IPS DF 6.9 (cell line): ENCODE measurements at regions not wholly inside any gene's neighbourhood (a gene's known extent, or its start where the extent isn't known, plus 50 kb on each side); places are given as distances from the start of the nearest gene placed in this dataset.

ENCODE experiments used
- DNase-seq: peaks from one replicate; pipeline ENCODE4 v3.0.0-alpha.2; 2013; ENCODE audit warnings: low read depth, low spot score
- H3K27ac ChIP-seq: one replicate; pipeline ENCODE4 v1.5.1; 2013; ENCODE audit warnings: low read length, control low read depth
- H3K27me3 ChIP-seq: 2 replicates; pipeline ENCODE4 v1.6.1; 2013; ENCODE audit warnings: mild to moderate bottlenecking, low read length; ENCODE audit not compliant: control insufficient read depth, insufficient read depth
- H3K36me3 ChIP-seq: 2 replicates; pipeline ENCODE4 v1.6.1; 2013; ENCODE audit warnings: low read length; ENCODE audit not compliant: control insufficient read depth, insufficient read depth
- H3K4me1 ChIP-seq: 2 replicates; pipeline ENCODE4 v1.6.1; 2013; ENCODE audit warnings: low read length; ENCODE audit not compliant: control insufficient read depth, insufficient read depth
- H3K4me3 ChIP-seq: 2 replicates; pipeline ENCODE4 v1.5.1; 2013; ENCODE audit warnings: mild to moderate bottlenecking, low read length
- H3K9me3 ChIP-seq: 2 replicates; pipeline ENCODE4 v1.6.1; 2013; ENCODE audit warnings: low read length, inconsistent platforms; ENCODE audit not compliant: control insufficient read depth, insufficient read depth
- WGBS: extraction: QIAGEN DNeasy Blood & Tissue Kit; methylation state at CpG from one replicate; pipeline ENCODE4 v1.1.7; 2013; ENCODE audit warnings: mixed read lengths, missing lambda C conversion rate; ENCODE audit not compliant: insufficient read length, insufficient coverage; 5-methylcytosine and 5-hydroxymethylcytosine counted together

- no peaks in the 10 kb centered on the region for H3K36me3 ChIP-seq
- H3K4me3 ChIP-seq: no peak overlapping the region
- H3K27ac ChIP-seq: no peak overlapping the region
- no CpG with 5 or more reads among the region's 2 CpGs for WGBS
- H3K9me3 ChIP-seq: no peaks in the 10 kb centered on the region
- no peaks in the 10 kb centered on the region for H3K4me1 ChIP-seq
- DNase-seq: no peak
- no peaks in the 10 kb centered on the region for H3K27me3 ChIP-seq
These were observed 84.6 kb upstream of the TNIP3 start for GRCh38 chr4:121248747-121249146.

GRCh38 chr4:121246698-121247097 is 82.6 kb upstream of the TNIP3 start:
- Histone ChIP-seq H3K27ac (no peak overlapping the region), H3K4me1 (no peaks in the 10 kb centered on the region)
- WGBS: no CpG with 5 or more reads among the region's 2 CpGs

GRCh38 chr4:121243485-121243884 is 79.4 kb upstream of the TNIP3 start:
- no peak for DNase-seq
- Histone ChIP-seq H3K4me1 (no peaks in the 10 kb centered on the region), H3K36me3 (no peaks in the 10 kb centered on the region), H3K27ac (no peak overlapping the region), H3K9me3 (no peaks in the 10 kb centered on the region), H3K27me3 (no peaks in the 10 kb centered on the region), H3K4me3 (no peak overlapping the region)
- WGBS: no CpG with 5 or more reads among the region's 7 CpGs

More at GRCh38 chr4:121246698-121247097, 82.6 kb upstream of the TNIP3 start:
- Histone ChIP-seq H3K36me3 (no peaks in the 10 kb centered on the region), H3K27me3 (no peaks in the 10 kb centered on the region), H3K4me3 (no peak overlapping the region), H3K9me3 (no peaks in the 10 kb centered on the region)
- no peak for DNase-seq

GRCh38 chr4:121242188-121242750 is 78.1 kb upstream of the TNIP3 start:
- no CpG with 5 or more reads among the region's 1 CpG for WGBS

GRCh38 chr4:121239951-121240350 is 75.8 kb upstream of the TNIP3 start:
- H3K27me3 ChIP-seq: no peaks in the 10 kb centered on the region
- WGBS: no CpG with 5 or more reads among the region's 2 CpGs
- H3K9me3 ChIP-seq: no peaks in the 10 kb centered on the region
- no peak for DNase-seq
- H3K36me3 ChIP-seq: no peaks in the 10 kb centered on the region
- H3K27ac ChIP-seq: no peak overlapping the region
- H3K4me1 ChIP-seq: no peaks in the 10 kb centered on the region
- no peak overlapping the region for H3K4me3 ChIP-seq

More at GRCh38 chr4:121242188-121242750, 78.1 kb upstream of the TNIP3 start:
- Histone ChIP-seq H3K27ac (no peak overlapping the region), H3K9me3 (no peaks in the 10 kb centered on the region), H3K27me3 (no peaks in the 10 kb centered on the region), H3K36me3 (no peaks in the 10 kb centered on the region), H3K4me1 (no peaks in the 10 kb centered on the region), H3K4me3 (no peak overlapping the region)
- DNase-seq: no peak

GRCh38 chr4:121238461-121238860 is 74.3 kb upstream of the TNIP3 start:
- Histone ChIP-seq H3K9me3 (no peaks in the 10 kb centered on the region), H3K4me3 (no peak overlapping the region), H3K27me3 (no peaks in the 10 kb centered on the region), H3K4me1 (no peaks in the 10 kb centered on the region; the same call in 1 of the 2 replicates), H3K36me3 (no peaks in the 10 kb centered on the region), H3K27ac (no peak overlapping the region)
- WGBS: no CpG with 5 or more reads among the region's 26 CpGs
- no peak for DNase-seq

GRCh38 chr4:121237069-121237399 is 72.9 kb upstream of the TNIP3 start:
- H3K4me1 ChIP-seq: no peaks in the 10 kb centered on the region; the same call in 1 of the 2 replicates
- WGBS: no CpG with 5 or more reads among the region's 2 CpGs
- no peak overlapping the region for H3K27ac ChIP-seq
- no peaks in the 10 kb centered on the region for H3K27me3 ChIP-seq
- DNase-seq: no peak
- H3K9me3 ChIP-seq: no peaks in the 10 kb centered on the region
- H3K4me3 ChIP-seq: no peak overlapping the region
- H3K36me3 ChIP-seq: no peaks in the 10 kb centered on the region

GRCh38 chr4:121236353-121237068 is 72.4 kb upstream of the TNIP3 start:
- DNase-seq: no peak
- Histone ChIP-seq H3K27ac (no peak overlapping the region), H3K9me3 (no peaks in the 10 kb centered on the region), H3K4me3 (no peak overlapping the region), H3K36me3 (no peaks in the 10 kb centered on the region), H3K27me3 (no peaks in the 10 kb centered on the region), H3K4me1 (no peaks in the 10 kb centered on the region; the same call in 1 of the 2 replicates)
- WGBS: no CpG with 5 or more reads among the region's 6 CpGs

- no peaks in the 10 kb centered on the region for H3K36me3 ChIP-seq
- WGBS: no CpG with 5 or more reads among the region's 4 CpGs
- H3K9me3 ChIP-seq: no peaks in the 10 kb centered on the region
- no peak overlapping the region for H3K4me3 ChIP-seq
- no peaks in the 10 kb centered on the region; the same call in 1 of the 2 replicates for H3K4me1 ChIP-seq
- no peak for DNase-seq
- no peak overlapping the region for H3K27ac ChIP-seq
- no peaks in the 10 kb centered on the region for H3K27me3 ChIP-seq
These were observed 69.9 kb upstream of the TNIP3 start for GRCh38 chr4:121233982-121234381.

GRCh38 chr4:121229993-121230392 is 65.9 kb upstream of the TNIP3 start:
- no peak for DNase-seq
- no peaks in the 10 kb centered on the region for H3K9me3 ChIP-seq
- H3K4me3 ChIP-seq: no peak overlapping the region
- H3K27ac ChIP-seq: no peak overlapping the region
- no CpG with 5 or more reads among the region's 3 CpGs for WGBS
- H3K36me3 ChIP-seq: no peaks in the 10 kb centered on the region
- H3K4me1 ChIP-seq: no peaks in the 10 kb centered on the region; the same call in 1 of the 2 replicates
- no peaks in the 10 kb centered on the region for H3K27me3 ChIP-seq

- H3K36me3 ChIP-seq: no peaks in the 10 kb centered on the region
- no peaks in the 10 kb centered on the region; the same call in 1 of the 2 replicates for H3K4me1 ChIP-seq
- no peak for DNase-seq
- H3K4me3 ChIP-seq: no peak overlapping the region
- WGBS: no CpG with 5 or more reads among the region's 1 CpG
- H3K9me3 ChIP-seq: no peaks in the 10 kb centered on the region
- no peak overlapping the region for H3K27ac ChIP-seq
- no peaks in the 10 kb centered on the region for H3K27me3 ChIP-seq
These were observed 64.7 kb upstream of the TNIP3 start for GRCh38 chr4:121228848-121229247.
